Lung (tissue), 11 donors: ENCODE measurements at regions not wholly inside any gene's neighbourhood (a gene's known extent, or its start where the extent isn't known, plus 50 kb on each side); places are given as distances from the start of the nearest gene placed in this dataset.

ENCODE experiments used
- ATAC-seq: fragments of 200-7000 bp; cut with Tn5 transposase; one replicate; pipeline ENCODE4 v1.9.1; 2020; ENCODE audit warnings: moderate number of reproducible peaks; ENCODE audit not compliant: insufficient read depth, low FRiP score
- DNase-seq, 3 donors: peaks; one replicate each; pipeline ENCODE4 v3.0.0-alpha.2; 2013 to 2017
- H3K27ac ChIP-seq, 2 donors: one replicate each; pipeline ENCODE4 v1.5.1; 2013; ENCODE audit warnings: mild to moderate bottlenecking in 2 of 2, moderate library complexity in 2 of 2, control low read depth in 1 of 2, inconsistent platforms in 1 of 2, low read depth in 1 of 2, low read length in 1 of 2
- H3K27me3 ChIP-seq, 3 donors: one replicate each; pipeline ENCODE4 v1.5.1; 2013; ENCODE audit warnings: low read length in 2 of 3; ENCODE audit not compliant: control insufficient read depth in 3 of 3, insufficient read depth in 3 of 3
- H3K36me3 ChIP-seq, 4 donors: one replicate each; pipeline ENCODE4 v1.5.1; 2013; ENCODE audit warnings: low read length in 4 of 4, mild to moderate bottlenecking in 1 of 4, moderate library complexity in 1 of 4; ENCODE audit not compliant: control insufficient read depth in 4 of 4, insufficient read depth in 4 of 4
- H3K4me1 ChIP-seq, 5 donors: one replicate each; pipeline ENCODE4 v1.5.1; 2013; ENCODE audit warnings: low read length in 5 of 5, mild to moderate bottlenecking in 2 of 5, moderate library complexity in 1 of 5; ENCODE audit not compliant: control insufficient read depth in 5 of 5, insufficient read depth in 5 of 5
- H3K4me3 ChIP-seq: one replicate; pipeline ENCODE4 v1.5.1; 2013; ENCODE audit warnings: mild to moderate bottlenecking, control low read depth, moderate library complexity
- H3K9ac ChIP-seq, 2 donors: one replicate each; pipeline ENCODE4 v1.5.1; 2013; ENCODE audit warnings: low read length in 2 of 2, control low read depth in 1 of 2; ENCODE audit not compliant: insufficient read depth in 1 of 2
- H3K9me3 ChIP-seq, 4 donors: one replicate each; pipeline ENCODE4 v1.5.1; 2013; ENCODE audit warnings: low read length in 3 of 4, mild to moderate bottlenecking in 1 of 4, moderate library complexity in 1 of 4; ENCODE audit not compliant: control insufficient read depth in 4 of 4, insufficient read depth in 3 of 4
- WGBS, 2 donors: extraction: QIAGEN DNeasy Blood & Tissue Kit; methylation state at CpG; one replicate each; pipeline ENCODE4 v1.1.7; 2013; 5-methylcytosine and 5-hydroxymethylcytosine counted together
- TF ChIP-seq, protein P1 (sequence below): IDR thresholded peaks from 2 replicates; pipeline ENCODE4 v1.5.1; 2012; ENCODE audit warnings: mild to moderate bottlenecking; ENCODE audit errors: control extremely low read depth, extremely low read depth
- donor health status: control.
- donor health status: control.
- donor health status: Bipolar disorder and iron deficiency.
- donor health status: healthy.
- donor health status: DM: yes; HTN: yes; CAD: no.

DNA sequence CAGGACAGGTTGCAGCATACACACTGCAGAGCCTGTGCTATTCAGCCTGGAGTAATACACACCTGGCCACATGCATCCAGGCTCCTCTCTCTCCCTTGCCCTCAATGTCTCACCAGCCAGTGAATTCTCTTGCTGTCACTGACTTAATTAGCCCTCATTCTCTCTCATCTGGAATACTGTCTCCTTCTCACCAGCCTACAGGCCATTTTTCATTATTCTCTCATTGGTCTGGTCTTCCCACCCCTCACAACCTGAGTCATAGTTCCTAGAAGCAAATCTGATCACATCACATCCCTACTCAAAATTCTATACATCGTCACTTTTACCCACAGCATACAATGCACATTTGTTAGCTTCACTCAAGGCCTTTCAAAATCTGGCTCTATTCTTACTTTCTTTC is 333.1 kb downstream of the PIK3C3 start:
- TF ChIP-seq, protein P1, sequence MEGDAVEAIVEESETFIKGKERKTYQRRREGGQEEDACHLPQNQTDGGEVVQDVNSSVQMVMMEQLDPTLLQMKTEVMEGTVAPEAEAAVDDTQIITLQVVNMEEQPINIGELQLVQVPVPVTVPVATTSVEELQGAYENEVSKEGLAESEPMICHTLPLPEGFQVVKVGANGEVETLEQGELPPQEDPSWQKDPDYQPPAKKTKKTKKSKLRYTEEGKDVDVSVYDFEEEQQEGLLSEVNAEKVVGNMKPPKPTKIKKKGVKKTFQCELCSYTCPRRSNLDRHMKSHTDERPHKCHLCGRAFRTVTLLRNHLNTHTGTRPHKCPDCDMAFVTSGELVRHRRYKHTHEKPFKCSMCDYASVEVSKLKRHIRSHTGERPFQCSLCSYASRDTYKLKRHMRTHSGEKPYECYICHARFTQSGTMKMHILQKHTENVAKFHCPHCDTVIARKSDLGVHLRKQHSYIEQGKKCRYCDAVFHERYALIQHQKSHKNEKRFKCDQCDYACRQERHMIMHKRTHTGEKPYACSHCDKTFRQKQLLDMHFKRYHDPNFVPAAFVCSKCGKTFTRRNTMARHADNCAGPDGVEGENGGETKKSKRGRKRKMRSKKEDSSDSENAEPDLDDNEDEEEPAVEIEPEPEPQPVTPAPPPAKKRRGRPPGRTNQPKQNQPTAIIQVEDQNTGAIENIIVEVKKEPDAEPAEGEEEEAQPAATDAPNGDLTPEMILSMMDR: no peak
- Histone ChIP-seq H3K27ac (no peak overlapping the region), H3K36me3 (no peaks in the 10 kb centered on the region), H3K4me1 (no peaks in the 10 kb centered on the region), H3K27me3 (no peaks in the 10 kb centered on the region), H3K9ac (no peak overlapping the region), H3K9me3 (no peaks in the 10 kb centered on the region), H3K4me3 (no peak overlapping the region)
- no peak for DNase-seq
- 93 to 97% methylated on average over 1 of the region's 1 CpG for WGBS, 2 donors
- ATAC-seq: no peak

DNA sequence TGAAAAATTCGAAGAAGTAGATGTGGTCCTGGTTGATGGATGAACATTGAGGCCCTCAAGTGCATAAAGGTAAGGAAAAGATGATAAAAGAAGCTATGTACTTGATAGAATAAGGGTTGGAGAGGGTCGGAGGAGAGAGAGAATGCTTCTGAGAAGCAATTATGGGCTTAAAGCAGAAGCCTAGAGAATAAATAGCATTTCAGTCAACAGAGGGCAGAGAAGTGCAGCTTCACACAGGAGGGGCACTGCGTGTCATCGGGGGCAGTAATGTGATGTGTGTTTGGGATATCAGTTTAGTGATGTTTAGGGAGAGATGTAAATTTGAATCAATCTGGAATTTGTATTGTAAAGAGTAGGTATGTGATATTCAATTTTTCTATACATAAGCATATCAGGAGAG is 334.5 kb downstream of the PIK3C3 start:
- H3K9ac ChIP-seq: no peak overlapping the region
- no peaks in the 10 kb centered on the region for H3K27me3 ChIP-seq
- H3K4me1 ChIP-seq: no peaks in the 10 kb centered on the region
- TF ChIP-seq, protein P1: no peak
- no peaks in the 10 kb centered on the region for H3K9me3 ChIP-seq
- ATAC-seq (no peak), DNase-seq (no peak)
- H3K36me3 ChIP-seq: no peaks in the 10 kb centered on the region
- 70 to 78% methylated on average over 4 of the region's 4 CpGs for WGBS, 2 donors
- H3K27ac ChIP-seq: no peak overlapping the region
- no peak overlapping the region for H3K4me3 ChIP-seq

- TF ChIP-seq, protein P1: no peak
- no peak overlapping the region for H3K4me3 ChIP-seq
- 66 to 83% methylated on average over 7 of the region's 7 CpGs for whole genome bisulfite sequencing, 2 donors
- no peak for ATAC-seq
- no peaks in the 10 kb centered on the region for H3K4me1 ChIP-seq
- H3K9me3 ChIP-seq: no peaks in the 10 kb centered on the region
- H3K27ac ChIP-seq: no peak overlapping the region
- H3K27me3 ChIP-seq: no peaks in the 10 kb centered on the region
- H3K36me3 ChIP-seq: no peaks in the 10 kb centered on the region
- DNase-seq: no peak
- no peak overlapping the region for H3K9ac ChIP-seq
Measured at GRCh38 chr18:42290318-42291307, 335.6 kb downstream of the PIK3C3 start.

- Histone ChIP-seq H3K9me3 (no peaks in the 10 kb centered on the region), H3K4me3 (no peak overlapping the region), H3K4me1 (no peaks in the 10 kb centered on the region), H3K9ac (no peak overlapping the region), H3K27ac (no peak overlapping the region), H3K27me3 (no peaks in the 10 kb centered on the region), H3K36me3 (no peaks in the 10 kb centered on the region)
- DNase-seq (no peak), ATAC-seq (no peak)
- TF ChIP-seq, protein P1: no peak
- 85 to 92% methylated on average over 2 of the region's 2 CpGs for whole genome bisulfite sequencing, 2 donors
Measured at GRCh38 chr18:42292654-42293053, 337.6 kb downstream of the PIK3C3 start.
